ENCODE measurements at regions not wholly inside any gene's neighbourhood (a gene's known extent, or its start where the extent isn't known, plus 50 kb on each side); places are given as distances from the start of the nearest gene placed in this dataset.

DNA sequence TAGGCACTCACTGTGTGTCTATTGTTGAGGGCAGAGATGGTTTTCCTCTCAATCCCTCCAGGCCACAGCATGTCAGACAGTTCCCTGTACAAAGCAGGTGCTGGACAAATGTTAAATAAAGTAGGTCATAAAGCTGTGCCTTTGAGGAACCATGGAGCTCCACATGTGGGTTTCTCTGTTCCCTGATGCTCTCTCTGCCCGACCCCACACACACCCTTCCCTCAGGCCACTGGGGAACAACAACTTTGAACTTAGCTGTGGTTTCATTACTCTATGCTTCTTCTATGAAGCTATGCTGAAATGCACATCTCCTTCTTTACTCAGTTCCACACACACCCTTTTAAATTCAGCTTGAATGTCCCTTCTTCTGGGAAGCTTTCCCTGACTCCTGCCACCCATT, 415.3 kb downstream of the HRH4 start:
- Mint-ChIP-seq H3K4me3 (peak overlapping the region in 2 of 8 donors; percentile 22 to 64), H3K36me3 (peaks cover 0 to 7% of the 10 kb centered on the region in 2 donors), H3K4me1 (peaks cover 0 to 7% (median 7%) of the 10 kb centered on the region in 3 donors), H3K27ac (no peak overlapping the region), H3K27me3 (peaks cover 13 to 30% (median 29%) of the 10 kb centered on the region in 3 donors), H3K9me3 (peaks cover 0 to 4% (median 0%) of the 10 kb centered on the region in 7 donors)
- no peak for DNase-seq
- ATAC-seq (ENCODE audit: low read depth in 2 of 2) = no peak

DNA sequence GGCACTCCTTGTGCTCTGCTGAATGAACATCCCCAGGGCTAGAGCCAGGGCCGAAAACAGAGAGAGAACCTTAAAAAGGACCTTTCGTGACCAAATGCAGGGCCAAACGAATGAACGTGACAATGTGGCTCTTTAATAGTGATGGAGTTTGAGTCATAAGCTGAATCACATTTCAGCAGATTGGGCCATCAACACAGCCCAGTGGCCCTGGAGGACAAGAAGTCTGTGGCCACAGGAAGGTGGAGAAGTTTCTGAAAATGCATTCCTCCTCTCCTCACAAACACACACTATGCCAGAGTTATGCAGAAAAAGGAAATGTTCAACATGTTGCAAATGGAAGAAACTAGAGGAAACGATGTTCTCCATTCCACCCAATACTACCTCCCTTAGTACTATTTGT, 415.8 kb downstream of the HRH4 start:
- peaks cover 0 to 4% (median 0%) of the 10 kb centered on the region in 7 donors for H3K9me3 Mint-ChIP-seq
- ATAC-seq (ENCODE audit: low read depth in 2 of 2) = no peak
- peaks cover 0 to 7% (median 7%) of the 10 kb centered on the region in 3 donors for H3K4me1 Mint-ChIP-seq
- DNase-seq = no peak
- peaks cover 0 to 7% of the 10 kb centered on the region in 2 donors for H3K36me3 Mint-ChIP-seq
- peak overlapping the region in 2 of 8 donors; percentile 22 to 64 for H3K4me3 Mint-ChIP-seq
- H3K27ac Mint-ChIP-seq = no peak overlapping the region
- H3K27me3 Mint-ChIP-seq = peaks cover 13 to 27% (median 26%) of the 10 kb centered on the region in 3 donors

DNA sequence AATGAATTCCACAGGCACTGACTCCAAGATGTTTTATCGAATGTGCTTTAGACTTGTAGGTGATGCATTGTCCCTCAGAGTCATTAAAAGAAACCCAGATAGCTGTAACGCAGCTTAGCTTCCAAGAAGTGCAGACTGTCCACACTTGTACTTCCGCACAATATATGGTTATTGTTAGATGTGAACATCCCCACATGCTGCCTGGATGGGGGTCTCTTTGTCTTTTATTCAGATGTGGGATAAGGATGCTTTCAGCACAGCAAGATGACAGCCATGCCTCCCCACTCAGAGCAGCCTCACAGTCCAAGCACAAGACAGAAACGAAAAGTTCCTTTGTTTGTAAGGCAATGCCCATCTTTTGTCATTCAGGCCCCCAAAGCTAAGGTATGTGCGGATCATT, 416.6 kb downstream of the HRH4 start:
- DNase-seq (no peak), ATAC-seq (ENCODE audit: low read depth in 2 of 2) (no peak)
- Mint-ChIP-seq H3K4me1 (peaks cover 0 to 7% (median 7%) of the 10 kb centered on the region in 3 donors), H3K36me3 (peaks cover 0 to 7% of the 10 kb centered on the region in 2 donors), H3K27ac (peak overlapping the region in 1 of 6 donors; percentile 58), H3K9me3 (peaks cover 0 to 4% (median 0%) of the 10 kb centered on the region in 7 donors), H3K27me3 (peaks cover 13 to 27% (median 20%) of the 10 kb centered on the region in 3 donors), H3K4me3 (no peak overlapping the region)

DNA sequence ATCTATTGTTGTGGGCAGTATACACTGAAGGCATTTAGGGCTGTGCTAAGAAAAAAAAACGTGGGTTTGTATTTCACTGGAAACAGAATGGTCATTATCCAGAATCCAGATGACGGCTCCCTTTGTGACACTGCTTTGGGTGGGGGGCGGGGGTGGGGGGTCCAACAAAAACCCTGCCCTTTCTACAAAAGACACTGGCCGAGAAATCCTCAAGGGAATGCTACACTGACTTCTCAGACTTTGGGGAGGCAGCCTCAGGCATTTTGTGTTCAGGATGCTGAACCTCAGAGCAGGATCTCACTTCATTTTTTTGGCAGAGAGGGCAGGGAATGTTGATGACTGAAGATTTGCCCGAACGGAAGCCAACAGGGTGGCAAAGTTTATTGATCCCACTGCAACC, 417.1 kb downstream of the HRH4 start:
- DNase-seq = no peak
- H3K9me3 Mint-ChIP-seq = peaks cover 0 to 4% (median 0%) of the 10 kb centered on the region in 7 donors
- no peak overlapping the region for H3K27ac Mint-ChIP-seq
- ATAC-seq (ENCODE audit: low read depth in 2 of 2) = no peak
- H3K36me3 Mint-ChIP-seq = peaks cover 0 to 7% of the 10 kb centered on the region in 2 donors
- peaks cover 13 to 27% (median 15%) of the 10 kb centered on the region in 3 donors for H3K27me3 Mint-ChIP-seq
- peaks cover 0 to 7% (median 7%) of the 10 kb centered on the region in 3 donors for H3K4me1 Mint-ChIP-seq
- H3K4me3 Mint-ChIP-seq = no peak overlapping the region

DNA sequence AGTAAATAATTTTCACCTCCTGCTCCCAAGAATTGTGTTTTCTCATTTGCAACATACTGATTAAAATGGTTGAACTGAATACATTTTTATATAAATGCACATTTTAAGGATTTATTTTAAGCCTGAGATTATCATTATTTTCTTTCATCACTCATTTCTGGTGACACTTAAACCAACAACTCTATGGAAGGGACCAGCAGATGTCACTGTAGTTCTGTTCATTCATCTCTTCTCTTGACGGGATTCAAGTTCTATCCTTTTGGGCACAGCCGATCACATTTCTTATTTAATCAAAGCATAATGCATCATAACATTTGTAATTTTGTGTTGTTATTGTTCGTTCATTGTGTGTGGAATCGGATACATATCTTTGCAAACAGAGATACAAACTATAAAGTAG, 417.9 kb downstream of the HRH4 start:
- peak; percentile 22 for DNase-seq
- Mint-ChIP-seq H3K4me3 (no peak overlapping the region), H3K9me3 (peaks cover 0 to 4% (median 0%) of the 10 kb centered on the region in 7 donors), H3K4me1 (peaks cover 0 to 7% (median 7%) of the 10 kb centered on the region in 3 donors), H3K36me3 (peaks cover 0 to 7% of the 10 kb centered on the region in 2 donors), H3K27me3 (peaks cover 10 to 26% (median 12%) of the 10 kb centered on the region in 3 donors), H3K27ac (peak overlapping the region in 2 of 6 donors; percentile 58 to 70)
- ATAC-seq (ENCODE audit: low read depth in 2 of 2) = peak; percentile 34 to 46

DNA sequence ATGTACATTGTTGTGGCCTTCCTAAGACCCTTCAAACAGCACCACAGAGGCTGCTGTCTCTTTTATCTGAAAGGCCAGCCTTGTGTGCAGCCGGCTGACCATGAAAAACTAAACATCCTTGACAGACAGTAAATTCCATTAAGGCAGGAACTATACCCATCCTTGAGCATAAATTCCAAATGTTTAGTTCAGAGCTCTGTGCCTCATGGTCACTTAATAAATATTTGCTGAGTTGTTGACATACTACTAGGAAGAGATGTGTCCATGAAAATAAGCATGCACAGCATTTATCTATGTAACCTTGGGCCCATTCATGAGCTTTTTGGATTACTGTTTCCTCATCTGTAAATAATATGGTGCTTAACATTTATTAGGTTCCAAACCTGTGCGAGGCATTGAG, 424.8 kb downstream of the HRH4 start:
- H3K27me3 Mint-ChIP-seq = peaks cover 0 to 8% (median 7%) of the 10 kb centered on the region in 3 donors
- ATAC-seq (ENCODE audit: low read depth in 2 of 2) (no peak), DNase-seq (no peak)
- peaks cover 0 to 7% (median 0%) of the 10 kb centered on the region in 7 donors for H3K9me3 Mint-ChIP-seq
- peaks cover 0 to 4% of the 10 kb centered on the region in 2 donors for H3K36me3 Mint-ChIP-seq
- no peak overlapping the region for H3K4me3 Mint-ChIP-seq
- H3K27ac Mint-ChIP-seq = no peak overlapping the region
- H3K4me1 Mint-ChIP-seq = no peaks in the 10 kb centered on the region

DNA sequence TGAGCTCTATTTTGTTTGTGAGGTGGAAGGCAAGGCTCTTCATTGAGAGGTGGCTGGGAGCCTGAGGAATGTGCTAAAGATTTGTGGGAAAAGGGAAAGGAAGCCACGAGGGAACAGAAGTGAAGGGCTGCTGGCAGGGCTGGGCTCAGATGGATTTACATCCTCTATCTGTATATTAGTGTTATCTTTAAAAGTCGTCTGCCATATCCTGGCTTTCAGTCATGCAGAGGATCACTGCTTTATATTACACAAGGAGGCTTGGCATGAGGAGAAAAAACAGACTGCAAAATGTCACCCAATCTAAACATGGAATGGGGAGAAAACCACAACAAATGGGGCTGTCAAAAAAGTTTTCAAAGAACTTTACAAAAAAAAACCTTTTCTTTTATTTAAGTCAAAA, 434.4 kb downstream of the HRH4 start:
- Mint-ChIP-seq H3K4me3 (no peak overlapping the region), H3K9me3 (peaks cover 0 to 5% (median 0%) of the 10 kb centered on the region in 7 donors), H3K27ac (peak overlapping the region in 1 of 6 donors; percentile 22), H3K36me3 (no peaks in the 10 kb centered on the region), H3K27me3 (peaks cover 0 to 29% (median 10%) of the 10 kb centered on the region in 3 donors), H3K4me1 (no peaks in the 10 kb centered on the region)
- no peak for DNase-seq
- no peak for ATAC-seq (ENCODE audit: low read depth in 2 of 2)

DNA sequence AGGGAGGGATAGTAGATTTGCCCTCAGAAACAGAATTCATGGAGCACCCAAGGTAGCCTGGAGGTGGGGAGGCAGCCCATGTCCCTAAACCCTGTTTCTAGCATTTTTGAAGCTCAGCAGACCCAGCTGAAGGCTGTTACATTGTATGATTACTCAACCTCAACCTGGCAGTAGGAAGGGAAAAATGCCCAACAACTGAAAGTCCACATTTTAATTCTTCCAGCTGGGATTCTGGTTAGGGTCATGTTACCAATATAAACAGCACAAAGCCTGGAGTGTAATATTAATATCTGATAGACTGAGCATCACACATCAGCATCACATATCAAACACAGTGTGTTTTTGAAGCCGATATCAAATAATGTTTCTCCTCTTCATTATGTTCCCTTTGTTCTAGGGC, 437.0 kb downstream of the HRH4 start:
- ATAC-seq (ENCODE audit: low read depth in 2 of 2) = no peak
- Mint-ChIP-seq H3K4me1 (no peaks in the 10 kb centered on the region), H3K27me3 (peaks cover 15 to 36% (median 15%) of the 10 kb centered on the region in 3 donors), H3K9me3 (peaks cover 0 to 13% (median 8%) of the 10 kb centered on the region in 7 donors), H3K4me3 (no peak overlapping the region), H3K27ac (peak overlapping the region in 1 of 6 donors; percentile 77), H3K36me3 (peaks cover 4 to 9% of the 10 kb centered on the region in 2 donors)
- DNase-seq = no peak

DNA sequence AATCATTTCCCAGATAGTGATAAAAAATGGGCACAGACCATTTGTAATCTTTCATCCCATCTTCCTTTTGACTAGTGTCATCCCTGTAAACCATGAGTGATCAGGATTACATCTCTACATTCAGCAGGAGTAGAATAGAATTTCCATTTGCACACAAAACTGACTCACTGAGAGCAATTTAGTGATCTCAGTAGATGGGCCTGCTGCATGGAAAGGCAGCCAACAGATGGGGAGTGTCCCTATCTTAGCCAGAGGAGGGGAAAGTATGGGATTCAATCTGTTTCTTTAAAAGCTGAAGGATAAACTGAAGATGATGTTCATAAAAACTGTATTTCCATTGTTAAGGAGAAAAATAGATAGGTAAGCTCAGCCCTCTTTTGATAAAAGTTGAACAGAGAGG, 441.7 kb downstream of the ZNF521 start:
- peaks cover 2 to 19% (median 12%) of the 10 kb centered on the region in 7 donors for H3K9me3 Mint-ChIP-seq
- peaks cover 0 to 16% (median 5%) of the 10 kb centered on the region in 3 donors for H3K27me3 Mint-ChIP-seq
- no peaks in the 10 kb centered on the region for H3K36me3 Mint-ChIP-seq
- DNase-seq = no peak
- no peak for ATAC-seq (ENCODE audit: low read depth in 2 of 2)
- peaks cover 0 to 11% (median 5%) of the 10 kb centered on the region in 3 donors for H3K4me1 Mint-ChIP-seq
- no peak overlapping the region for H3K4me3 Mint-ChIP-seq
- H3K27ac Mint-ChIP-seq = peak overlapping the region in 1 of 6 donors; percentile 28

DNA sequence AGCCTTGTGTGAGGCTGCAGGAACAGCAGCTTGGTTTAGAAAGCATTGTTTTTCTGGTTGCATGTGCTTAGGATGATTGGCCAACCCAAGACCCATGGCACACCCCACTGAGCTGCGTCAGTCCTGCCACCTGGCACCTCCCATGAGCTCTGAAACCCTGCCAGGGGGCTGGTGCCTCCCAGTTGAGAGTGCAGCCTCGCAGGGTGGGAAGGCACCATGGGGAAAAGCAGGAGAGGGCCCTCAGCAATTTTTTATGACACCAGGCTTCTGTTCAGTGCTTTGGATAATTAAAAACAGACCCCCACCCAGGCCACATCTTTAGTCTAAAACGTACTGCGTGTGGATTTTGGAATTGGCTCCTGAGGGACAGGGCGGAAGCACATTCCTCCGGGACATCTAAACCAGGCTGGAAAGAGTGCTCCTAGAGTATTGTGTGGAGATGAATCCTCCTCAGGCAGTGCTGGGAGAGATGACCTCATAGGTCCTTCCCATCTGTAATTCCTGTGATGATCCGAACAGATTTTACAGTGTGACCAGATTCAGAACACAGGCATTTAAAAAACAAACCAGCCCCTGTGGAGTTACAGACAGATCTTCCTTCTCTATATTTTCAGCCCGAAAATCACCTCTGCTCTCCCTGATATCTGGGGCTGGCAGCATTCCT, 438.3 kb downstream of the ZNF521 start:
- ATAC-seq (ENCODE audit: low read depth in 2 of 2) = no peak
- H3K36me3 Mint-ChIP-seq = peaks cover 0 to 7% of the 10 kb centered on the region in 2 donors

DNA sequence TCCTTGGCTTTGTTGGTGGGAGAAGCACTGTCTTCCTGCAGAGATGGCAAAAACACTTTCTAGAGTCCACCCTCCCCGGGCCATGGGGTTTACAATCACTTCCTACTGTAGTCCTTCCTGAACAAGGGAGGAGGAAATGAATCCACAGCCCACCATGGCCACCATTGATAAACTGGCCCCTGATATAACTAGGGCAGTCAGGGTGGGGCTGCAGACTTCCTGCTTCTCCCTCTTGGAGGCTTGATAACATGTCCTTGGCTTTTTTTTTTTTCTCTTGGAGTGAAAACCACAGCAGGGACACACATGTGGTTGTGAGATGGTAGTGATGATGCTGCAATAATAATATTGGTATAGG, 437.8 kb downstream of the ZNF521 start:
- Mint-ChIP-seq H3K4me1 (peaks cover 7 to 22% (median 10%) of the 10 kb centered on the region in 3 donors), H3K27me3 (peaks cover 7 to 24% (median 8%) of the 10 kb centered on the region in 3 donors), H3K27ac (no peak overlapping the region), H3K36me3 (peaks cover 0 to 7% of the 10 kb centered on the region in 2 donors), H3K9me3 (peaks cover 0 to 5% (median 0%) of the 10 kb centered on the region in 7 donors), H3K4me3 (no peak overlapping the region)
- ATAC-seq (ENCODE audit: low read depth in 2 of 2) (no peak), DNase-seq (no peak)

More for the DNA sequence above, 438.3 kb downstream of the ZNF521 start:
- peaks cover 0 to 5% (median 0%) of the 10 kb centered on the region in 7 donors for H3K9me3 Mint-ChIP-seq
- H3K4me3 Mint-ChIP-seq = no peak overlapping the region
- no peak overlapping the region for H3K27ac Mint-ChIP-seq
- DNase-seq = no peak
- peaks cover 7 to 24% (median 8%) of the 10 kb centered on the region in 3 donors for H3K27me3 Mint-ChIP-seq
- H3K4me1 Mint-ChIP-seq = peaks cover 7 to 22% (median 10%) of the 10 kb centered on the region in 3 donors

DNA sequence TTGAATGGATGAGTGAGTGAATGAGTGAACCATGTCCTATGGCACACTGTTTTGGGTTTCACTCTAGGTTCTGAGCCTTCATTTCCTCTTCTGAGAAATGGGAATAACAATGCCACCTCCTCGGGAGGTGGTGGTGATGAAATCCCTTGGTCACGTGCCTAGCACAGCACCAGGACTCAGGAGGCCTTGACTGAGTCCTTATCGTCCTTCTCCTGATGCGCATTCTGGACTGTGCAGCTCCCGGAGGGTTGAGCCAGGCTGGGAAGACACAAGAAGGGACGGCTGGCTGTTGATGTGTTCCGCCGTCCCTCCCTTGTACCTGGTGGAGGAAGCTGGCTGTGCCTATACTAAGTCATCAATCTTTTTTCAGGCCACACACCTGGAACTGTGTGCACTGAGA, 437.3 kb downstream of the ZNF521 start:
- H3K4me3 Mint-ChIP-seq = peak overlapping the region in 1 of 8 donors; percentile 81
- peaks cover 0 to 5% (median 0%) of the 10 kb centered on the region in 7 donors for H3K9me3 Mint-ChIP-seq
- DNase-seq (no peak), ATAC-seq (ENCODE audit: low read depth in 2 of 2) (no peak)
- peaks cover 7 to 19% (median 8%) of the 10 kb centered on the region in 3 donors for H3K27me3 Mint-ChIP-seq
- peaks cover 0 to 7% of the 10 kb centered on the region in 2 donors for H3K36me3 Mint-ChIP-seq
- H3K27ac Mint-ChIP-seq = peak overlapping the region in 1 of 6 donors; percentile 48
- peaks cover 7 to 22% (median 10%) of the 10 kb centered on the region in 3 donors for H3K4me1 Mint-ChIP-seq

DNA sequence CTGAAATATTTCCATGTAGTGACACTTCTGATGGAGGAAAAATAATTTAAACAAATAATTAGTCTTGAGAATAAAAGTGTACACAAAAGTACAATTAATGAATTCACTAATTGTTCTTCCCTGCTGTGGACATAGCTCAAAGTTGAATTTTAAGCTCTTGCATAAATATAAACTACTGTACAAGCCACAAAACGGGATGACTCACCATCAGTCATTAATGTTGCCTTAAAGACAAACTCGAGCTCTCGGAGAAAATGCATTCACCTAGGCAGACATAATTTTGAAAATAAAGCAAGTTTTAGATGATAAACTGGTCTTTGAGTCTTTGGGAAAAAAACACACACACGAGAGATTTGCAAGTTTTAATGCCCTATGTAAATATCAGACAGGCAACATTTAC, 436.4 kb downstream of the ZNF521 start:
- H3K4me3 Mint-ChIP-seq = no peak overlapping the region

DNA sequence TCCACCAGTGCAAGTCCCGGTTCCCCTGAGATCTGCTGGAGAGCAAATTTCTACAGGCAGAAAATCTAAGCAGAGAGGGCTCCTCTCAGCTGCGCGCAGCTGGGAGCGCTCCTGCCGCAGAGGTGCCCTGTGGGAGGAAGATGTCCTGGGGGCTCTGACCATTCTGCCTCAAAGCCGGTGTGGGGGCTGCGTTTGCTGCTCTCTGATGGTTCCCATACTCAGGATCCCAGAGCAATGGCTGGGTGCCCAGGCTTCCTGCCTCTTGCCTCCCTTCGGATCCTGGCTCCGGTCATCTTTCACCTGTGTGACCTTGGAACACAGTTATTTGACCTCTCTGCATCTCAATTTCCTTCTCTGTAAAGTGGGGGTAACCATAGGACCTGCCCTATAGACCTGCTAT, 434.2 kb downstream of the ZNF521 start:
- peaks cover 0 to 7% of the 10 kb centered on the region in 2 donors for H3K36me3 Mint-ChIP-seq
- H3K27ac Mint-ChIP-seq = no peak overlapping the region
- H3K4me3 Mint-ChIP-seq = peak overlapping the region in 1 of 8 donors; percentile 22
- DNase-seq (no peak), ATAC-seq (ENCODE audit: low read depth in 2 of 2) (no peak)
- peaks cover 3 to 12% (median 7%) of the 10 kb centered on the region in 3 donors for H3K27me3 Mint-ChIP-seq
- peaks cover 0 to 5% (median 0%) of the 10 kb centered on the region in 7 donors for H3K9me3 Mint-ChIP-seq
- H3K4me1 Mint-ChIP-seq = peaks cover 16 to 38% (median 26%) of the 10 kb centered on the region in 3 donors

More for the DNA sequence above, 436.4 kb downstream of the ZNF521 start:
- Mint-ChIP-seq H3K27ac (no peak overlapping the region), H3K27me3 (peaks cover 7 to 17% (median 8%) of the 10 kb centered on the region in 3 donors), H3K4me1 (peaks cover 7 to 22% (median 10%) of the 10 kb centered on the region in 3 donors), H3K9me3 (peaks cover 0 to 5% (median 0%) of the 10 kb centered on the region in 7 donors), H3K36me3 (peaks cover 0 to 7% of the 10 kb centered on the region in 2 donors)
- no peak for DNase-seq
- ATAC-seq (ENCODE audit: low read depth in 2 of 2) = no peak
